PC-9 (cell line): ENCODE measurements at regions not wholly inside any gene's neighbourhood (a gene's known extent, or its start where the extent isn't known, plus 50 kb on each side); places are given as distances from the start of the nearest gene placed in this dataset.

Experiments used
- CTCF ChIP-seq: fragments of 200-600 bp; sonication (generic); conservative IDR thresholded peaks from 2 replicates; pipeline ENCODE4 v1.6.1; 2017; ENCODE audit warnings: mixed run types, antibody characterized with exemption, mild to moderate bottlenecking, moderate library complexity
- EZH2 ChIP-seq: fragments of 200-600 bp; sonication (generic); IDR thresholded peaks from 2 replicates; pipeline ENCODE4 v1.8.0; 2017; ENCODE audit warnings: antibody characterized with exemption, low read depth

GRCh38 chr9:120324996-120325642, 254.8 kb downstream of the CDK5RAP2 start:
- TF ChIP-seq CTCF (no peak), EZH2 (no peak)
